HT1080 (cell line): ENCODE measurements at regions not wholly inside any gene's neighbourhood (a gene's known extent, or its start where the extent isn't known, plus 50 kb on each side); places are given as distances from the start of the nearest gene placed in this dataset.

ENCODE experiments used
- DNase-seq: peaks from one replicate; pipeline ENCODE4 v3.0.0-alpha.2; 2015; ENCODE audit warnings: low read depth

DNA sequence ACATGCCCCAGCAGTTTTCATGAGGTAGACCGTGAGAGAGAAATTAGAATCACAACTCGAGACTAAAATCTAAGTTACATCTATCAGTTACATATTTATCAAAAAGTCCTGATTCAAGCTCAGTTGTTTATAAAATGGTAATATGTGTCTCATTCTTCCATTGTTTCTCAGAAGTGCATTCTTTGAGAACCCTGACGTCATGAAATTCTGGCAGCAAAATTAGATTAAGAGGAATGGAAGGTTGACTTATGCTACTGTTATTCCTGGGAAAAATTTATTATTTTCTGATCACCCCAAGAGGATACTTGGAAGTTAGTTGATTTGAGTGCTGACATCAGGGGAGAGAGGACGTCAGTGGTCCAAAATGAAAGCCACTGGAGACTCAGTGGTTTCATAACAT lies 1864.8 kb upstream of the LRRTM1 start:
- DNase-seq = no peak

DNA sequence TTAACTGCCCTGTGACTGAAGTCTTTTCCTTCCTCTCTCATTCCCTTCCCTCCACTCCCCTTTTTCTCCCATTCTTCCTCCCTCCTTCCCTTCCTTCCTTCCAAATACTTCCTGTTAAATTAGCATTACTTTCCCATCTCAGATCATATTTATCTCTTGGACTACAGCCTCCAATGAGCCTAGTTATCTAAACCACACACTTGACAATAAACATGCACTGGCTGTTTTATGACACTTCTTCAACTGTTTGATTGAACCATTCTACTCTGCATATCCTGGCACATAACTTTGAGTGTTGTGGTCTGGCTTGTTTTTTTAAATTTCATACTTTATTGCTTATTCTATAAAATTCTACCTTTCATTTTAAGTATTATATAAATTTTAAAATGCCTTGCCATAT lies 1860.8 kb upstream of the LRRTM1 start:
- no peak for DNase-seq

DNA sequence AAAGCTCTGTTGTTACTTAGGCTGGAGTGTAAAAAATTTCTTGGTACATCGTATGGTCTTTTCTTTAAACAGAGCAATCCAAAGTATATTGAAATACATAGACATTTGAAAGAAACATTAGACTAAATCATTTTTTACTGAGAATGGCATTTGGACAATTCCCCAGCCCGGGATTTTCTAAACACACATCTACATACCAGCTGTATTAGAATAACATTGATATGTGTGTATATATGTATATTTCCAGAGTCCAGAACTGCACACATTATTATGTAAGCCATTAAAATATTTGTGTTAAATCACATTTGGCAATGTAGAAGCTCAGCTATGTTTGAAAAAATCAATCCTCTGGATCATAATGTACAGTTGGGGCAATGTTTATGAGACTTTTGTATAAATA lies 1853.6 kb upstream of the LRRTM1 start:
- no peak for DNase-seq

DNA sequence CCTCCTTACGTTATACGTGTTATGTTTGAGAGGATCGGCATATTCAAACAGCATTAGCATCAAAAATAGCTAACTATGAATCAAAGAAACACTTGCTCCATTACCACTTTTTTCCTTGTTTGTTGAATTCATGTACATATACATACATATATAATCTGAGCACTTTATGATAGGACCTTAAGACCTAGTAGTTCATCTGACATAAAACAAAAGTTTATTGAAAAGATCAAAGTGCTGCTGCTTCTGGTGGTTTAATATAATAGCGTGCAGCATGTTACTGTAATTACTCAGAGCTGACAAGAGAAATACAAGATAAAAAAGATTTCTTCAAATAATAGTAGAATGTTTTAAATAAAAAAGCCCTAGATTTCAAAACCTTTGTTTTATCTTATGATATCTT lies 1850.9 kb upstream of the LRRTM1 start:
- DNase-seq = no peak

DNA sequence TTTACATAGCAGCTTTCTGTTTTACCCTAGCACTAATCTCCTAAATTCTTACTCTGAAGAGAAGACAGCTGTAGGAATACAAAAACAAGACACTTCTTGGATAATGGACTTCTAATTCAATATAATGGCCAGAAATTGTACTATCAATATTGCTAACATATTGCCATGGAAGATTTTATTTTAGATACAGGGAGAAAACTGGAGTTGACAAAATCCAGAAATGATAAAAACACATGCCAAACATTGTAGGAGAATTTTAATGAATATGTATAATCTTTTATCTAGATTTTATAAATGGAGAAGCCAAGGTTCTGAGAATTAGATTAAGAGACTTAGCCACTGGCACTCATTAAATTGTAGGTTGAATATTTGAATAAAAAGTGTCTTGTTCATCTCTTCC lies 1838.8 kb upstream of the LRRTM1 start:
- no peak for DNase-seq

DNA sequence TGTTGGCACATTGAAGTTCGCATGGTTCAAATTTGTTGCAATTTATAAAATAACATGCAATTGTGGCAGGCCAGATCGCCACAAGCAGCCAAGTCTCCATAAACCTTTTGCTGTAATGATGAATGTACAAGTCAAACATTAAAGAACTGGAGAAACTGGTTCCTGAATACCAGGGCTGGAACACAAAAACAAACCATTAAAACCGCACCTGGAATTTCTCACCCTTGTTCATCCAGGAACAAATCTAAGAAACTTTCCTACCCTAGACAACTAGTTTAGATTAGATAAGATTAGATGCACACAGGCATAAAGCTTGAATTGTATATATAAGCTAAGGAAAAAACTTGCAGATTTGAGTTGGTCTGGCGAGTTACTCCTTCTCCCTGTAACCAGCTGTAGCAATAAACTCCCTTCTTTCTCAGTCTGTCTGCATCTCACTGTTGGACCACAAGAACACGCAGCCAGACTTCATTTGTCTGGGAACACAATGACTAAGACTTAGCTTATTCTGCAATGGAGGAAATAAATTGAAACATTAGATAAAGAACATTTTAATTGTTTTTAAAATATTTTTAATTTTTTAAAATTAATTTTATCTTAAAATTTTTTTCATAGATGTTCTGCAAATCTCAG lies 1835.5 kb upstream of the LRRTM1 start:
- no peak for DNase-seq

DNA sequence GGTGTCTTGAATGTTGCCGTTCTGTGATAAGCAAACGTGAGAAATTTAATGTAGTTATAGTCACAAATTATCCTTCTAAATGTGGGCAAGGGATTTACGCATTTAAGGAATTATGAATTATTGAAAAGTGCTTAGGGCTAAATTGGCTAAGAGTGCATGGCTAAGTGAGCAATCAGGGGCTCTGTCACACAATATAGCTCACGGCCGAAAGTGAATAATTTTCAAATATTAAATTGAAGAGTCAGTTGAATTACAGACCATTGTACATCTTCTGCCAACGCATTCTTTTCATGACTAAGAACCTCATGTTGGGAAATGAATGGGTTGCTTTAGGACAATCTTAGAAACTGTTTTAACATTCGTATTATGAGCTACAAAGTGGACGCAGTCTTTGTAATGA lies 1832.9 kb upstream of the LRRTM1 start:
- no peak for DNase-seq

DNA sequence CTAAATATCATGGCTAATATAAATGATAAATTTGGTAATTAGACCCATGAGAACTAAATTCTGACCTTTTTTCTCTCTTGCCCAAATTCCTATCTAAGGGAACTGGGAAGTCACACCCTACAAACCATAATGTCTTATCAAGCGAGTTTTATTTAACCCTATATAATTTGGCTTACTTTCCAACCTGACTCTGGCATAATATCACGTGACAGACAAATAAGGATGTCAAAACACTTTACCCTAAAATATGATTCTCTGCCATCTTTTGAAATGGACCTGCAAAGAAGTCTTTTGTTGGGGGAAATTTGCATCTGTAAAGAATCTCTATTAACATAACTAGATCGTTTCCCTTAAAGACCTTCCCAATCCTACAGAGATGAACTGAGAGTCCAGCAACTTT lies 1823.5 kb upstream of the LRRTM1 start:
- no peak for DNase-seq

DNA sequence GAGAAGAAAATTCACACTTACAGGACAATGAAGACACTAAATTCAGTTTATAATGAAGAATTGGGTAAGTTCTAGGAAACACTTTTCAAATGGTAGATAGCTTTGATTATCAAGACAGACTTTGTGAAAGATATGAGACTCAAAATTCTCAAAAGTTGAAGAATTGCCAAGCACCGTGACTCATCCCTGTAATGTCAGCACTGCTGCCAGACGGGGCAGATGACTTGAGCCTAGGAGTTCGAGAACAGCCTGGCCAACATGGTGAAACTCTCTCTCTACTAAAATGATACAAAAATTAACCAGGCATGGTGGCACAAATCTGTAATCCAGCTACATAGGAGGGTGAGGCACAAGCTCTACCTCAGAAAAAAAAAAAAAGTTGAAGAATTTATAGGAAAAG lies 1820.1 kb upstream of the LRRTM1 start:
- peak; percentile 6 for DNase-seq

DNA sequence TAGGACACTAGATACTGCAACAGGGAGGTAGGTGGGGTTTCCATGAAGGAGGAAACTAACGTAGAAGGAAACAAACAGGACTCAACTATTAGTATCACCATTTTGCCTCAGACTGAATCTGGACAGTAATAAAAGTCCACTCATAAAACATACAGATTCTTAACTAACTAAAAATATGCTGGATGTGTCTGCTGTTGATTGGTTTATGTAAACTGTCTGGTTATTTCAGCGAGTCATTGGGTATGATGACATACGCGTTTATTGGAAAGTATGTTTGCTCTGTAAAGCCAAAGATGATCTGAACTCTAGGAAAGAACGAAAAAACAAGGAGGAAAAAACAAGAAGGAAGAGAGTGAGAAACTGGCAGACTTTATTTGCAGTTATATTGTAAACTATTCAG lies 1816.1 kb upstream of the LRRTM1 start:
- DNase-seq = no peak

DNA sequence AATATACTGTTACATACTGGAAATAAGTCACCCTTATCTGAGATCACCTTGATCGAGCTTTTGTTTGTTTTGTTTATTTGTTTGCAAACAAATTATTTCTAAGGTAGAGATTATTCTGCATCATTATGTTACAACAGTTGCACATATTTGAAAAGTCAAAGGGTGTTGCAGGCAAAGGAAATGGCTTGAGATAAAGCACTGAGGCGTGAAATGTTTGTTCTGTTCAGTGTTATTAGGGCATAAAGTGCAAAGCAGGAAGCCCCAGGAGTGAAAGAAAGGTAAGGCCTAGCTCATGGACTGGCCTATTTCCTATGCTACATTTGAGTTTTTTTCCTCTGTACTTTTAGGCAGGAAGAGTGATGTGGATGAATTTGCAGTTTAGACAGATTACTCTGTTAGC lies 1815.6 kb upstream of the LRRTM1 start:
- DNase-seq = no peak

DNA sequence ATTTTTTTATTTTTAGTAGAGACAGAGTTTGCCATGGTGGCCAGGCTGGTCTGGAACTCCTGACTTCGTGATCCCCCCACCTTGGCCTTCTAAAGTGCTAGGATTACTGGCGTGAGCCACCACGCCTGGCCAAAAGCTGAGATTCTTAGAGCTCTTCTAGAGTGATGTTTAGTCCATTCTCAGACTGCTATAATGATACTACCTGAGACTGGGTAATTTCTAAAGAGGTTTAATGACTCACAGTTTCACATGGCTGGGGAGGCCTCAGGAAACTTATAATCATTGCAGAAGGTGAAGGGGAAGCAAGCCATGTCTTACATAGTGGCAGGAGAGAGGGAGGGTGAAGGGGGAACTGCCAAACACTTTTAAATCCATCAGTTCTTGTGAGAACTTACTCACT lies 1804.9 kb upstream of the LRRTM1 start:
- DNase-seq = no peak

DNA sequence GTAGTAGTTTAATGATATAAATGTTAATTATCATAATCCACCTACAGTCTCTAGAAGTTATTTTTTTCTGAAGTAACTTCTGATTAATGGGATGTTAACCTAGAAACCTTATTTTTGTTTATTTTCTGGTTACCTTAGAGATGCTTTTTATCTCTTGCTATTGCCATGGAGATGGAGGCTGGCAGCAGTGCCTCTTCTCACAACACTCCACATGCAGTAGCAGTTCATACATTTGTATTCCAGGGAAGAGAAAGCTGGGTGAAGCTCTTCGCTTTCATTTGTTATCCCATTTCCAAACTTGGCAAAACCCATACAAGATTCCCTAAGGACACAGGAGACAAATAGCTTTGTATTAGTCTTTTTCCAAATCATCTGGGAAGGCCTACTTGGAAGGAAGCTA lies 1794.1 kb upstream of the LRRTM1 start:
- DNase-seq = no peak

DNA sequence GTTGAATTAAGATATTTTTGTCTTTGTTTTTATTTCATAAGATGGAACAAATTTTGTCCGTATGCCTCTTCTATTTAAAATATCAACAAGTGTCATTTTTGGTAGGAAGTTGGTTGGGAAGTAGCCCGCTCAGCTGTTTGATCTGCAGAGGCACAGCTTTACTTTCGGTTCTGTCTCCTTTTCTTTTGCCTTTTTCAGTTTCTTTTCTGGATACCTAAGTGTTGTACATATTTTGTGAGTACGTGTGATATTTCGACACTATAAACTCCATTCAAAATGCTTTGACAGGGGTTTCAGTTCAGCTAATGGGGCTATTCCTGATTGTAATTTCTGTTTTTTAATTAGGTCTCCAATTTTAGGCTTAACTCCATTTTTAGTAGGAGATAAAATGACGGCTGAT lies 1785.0 kb upstream of the LRRTM1 start:
- DNase-seq = peak; percentile 4

DNA sequence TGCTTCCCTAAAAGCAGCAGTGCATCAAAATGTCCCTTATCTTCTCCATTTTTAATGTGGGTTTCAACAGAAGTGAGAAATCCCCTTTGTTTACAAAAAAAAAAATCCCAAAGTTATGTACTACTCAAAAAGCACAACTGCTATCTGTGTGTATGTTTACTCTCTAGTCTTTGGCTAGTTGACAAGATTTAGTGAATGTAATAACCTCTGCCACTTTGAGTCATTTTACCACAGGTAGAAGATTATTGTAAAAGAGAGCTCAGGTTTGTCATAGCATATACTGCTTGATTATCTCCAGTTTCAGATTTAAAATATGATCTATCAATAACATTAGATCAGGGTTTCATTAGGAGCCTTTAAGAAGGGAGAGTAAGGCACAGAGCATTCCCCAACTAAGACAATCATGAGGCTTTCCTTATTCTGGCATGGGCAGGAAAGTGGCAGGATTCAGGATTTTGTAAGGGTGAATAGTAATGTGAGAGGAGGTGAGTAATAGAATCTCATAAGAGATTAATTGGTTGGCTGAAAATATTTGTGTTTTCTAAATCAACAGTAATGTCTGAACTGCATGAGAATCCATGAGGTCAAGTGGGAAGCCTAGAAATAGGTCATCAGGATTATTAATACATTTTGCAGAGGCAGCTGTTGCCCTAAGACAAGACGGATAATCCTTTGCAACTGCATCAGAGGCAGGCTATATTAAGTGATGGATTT lies 1780.3 kb upstream of the LRRTM1 start:
- no peak for DNase-seq

DNA sequence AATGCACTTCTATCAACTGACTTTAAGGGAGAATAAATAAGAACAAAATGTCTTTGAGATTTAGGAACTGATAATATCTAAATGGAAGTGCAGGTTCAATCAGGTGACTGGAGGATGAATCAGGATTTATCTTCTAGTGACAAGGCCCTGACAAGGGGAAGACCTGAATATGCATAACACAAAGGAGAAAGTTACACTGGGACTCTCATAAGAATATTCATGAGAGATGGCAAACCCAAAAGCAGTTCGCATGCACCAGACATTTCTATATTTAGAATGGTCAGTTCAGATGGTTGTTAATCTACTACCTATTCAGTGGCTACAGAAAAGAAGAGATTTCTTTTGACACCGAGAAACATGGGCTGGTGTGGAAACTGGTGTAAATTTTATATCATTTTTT lies 1771.3 kb upstream of the LRRTM1 start:
- DNase-seq = no peak

DNA sequence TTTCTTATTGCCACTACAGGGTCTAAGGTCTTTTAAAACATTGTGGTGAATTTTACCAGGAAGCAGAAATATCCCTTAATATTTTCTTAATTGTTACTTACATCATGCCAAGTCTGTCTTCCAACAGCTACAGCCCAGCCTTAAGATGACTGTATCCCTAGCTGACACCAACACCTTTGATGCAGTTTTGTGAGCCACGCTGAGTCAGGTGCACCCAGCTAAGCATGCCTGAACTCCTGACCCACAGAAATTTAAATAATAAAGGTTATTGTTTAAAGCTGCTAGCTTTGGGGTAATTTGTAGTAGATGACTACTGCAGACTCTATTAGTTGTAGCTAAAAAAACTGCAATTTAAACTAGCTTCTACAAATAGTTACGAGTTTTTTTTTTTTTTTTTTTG lies 1757.9 kb upstream of the LRRTM1 start:
- DNase-seq = peak; percentile 3

DNA sequence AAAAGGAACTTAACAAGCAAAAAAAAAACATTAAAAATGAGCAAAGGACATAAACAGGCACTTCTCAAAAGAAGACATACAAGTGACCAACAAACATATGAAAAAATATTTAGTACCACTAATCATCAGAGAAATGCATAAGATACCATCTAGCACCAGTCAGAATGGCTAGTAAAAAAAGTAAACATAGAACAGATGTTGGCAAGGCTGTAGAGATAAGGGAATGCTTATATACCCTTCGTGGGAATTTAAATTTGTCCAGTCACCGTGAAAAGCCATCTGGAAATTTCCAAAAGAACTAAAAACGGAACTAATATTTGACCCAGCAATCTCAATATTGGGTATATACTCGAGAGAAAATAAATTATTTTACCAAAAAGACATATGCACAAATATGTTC lies 1751.3 kb upstream of the LRRTM1 start:
- no peak for DNase-seq

DNA sequence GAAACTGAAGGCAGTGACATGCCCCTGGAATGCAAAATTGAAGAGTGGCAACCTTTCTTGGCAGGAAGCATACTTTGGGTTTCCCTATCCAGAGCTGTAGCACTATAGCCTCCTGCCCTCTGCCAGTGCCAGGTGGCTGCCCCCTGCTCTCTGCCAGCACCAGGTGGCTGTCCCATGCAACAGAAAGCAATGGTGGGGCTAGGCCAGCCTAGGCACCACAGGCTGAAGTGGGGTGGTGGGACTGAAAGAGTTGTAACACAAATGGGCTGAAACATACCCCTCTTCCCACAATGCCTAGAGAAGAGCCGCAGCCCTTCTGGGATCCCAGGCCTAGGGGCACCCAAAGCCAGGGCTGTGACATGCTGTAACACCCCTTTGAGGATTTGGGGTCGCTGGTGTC lies 1739.3 kb upstream of the LRRTM1 start:
- DNase-seq = no peak

DNA sequence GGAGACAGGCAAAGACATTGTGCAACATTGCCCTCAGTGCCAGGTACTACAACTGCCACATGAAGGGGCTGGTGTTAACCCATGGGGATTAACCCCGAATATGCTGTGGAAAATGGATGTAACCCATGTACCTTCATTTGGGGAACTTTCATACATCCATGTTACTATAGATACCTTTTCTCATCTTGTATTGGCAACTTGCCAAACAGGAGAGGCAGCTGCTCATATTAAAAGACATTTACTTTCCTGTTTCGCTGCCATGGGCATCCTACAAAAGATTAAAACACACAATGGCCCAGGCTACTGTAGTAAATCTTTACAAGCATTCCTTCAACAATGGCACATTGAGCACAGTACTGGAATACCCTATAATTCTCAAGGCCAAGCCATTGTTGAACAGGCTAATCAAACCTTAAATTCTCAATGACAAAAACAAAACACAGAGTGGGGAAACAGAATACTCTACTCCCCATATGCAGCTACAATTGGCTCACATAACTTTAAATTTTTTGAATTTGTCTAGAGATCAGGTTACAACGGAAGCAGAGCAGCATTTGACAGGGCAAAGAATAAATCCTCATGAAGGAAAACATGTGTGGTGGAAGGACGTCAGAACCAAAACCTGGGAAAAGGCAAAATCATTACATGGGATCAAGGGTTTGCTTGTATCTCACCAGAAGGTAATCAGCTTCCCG lies 1723.5 kb upstream of the LRRTM1 start:
- no peak for DNase-seq

DNA sequence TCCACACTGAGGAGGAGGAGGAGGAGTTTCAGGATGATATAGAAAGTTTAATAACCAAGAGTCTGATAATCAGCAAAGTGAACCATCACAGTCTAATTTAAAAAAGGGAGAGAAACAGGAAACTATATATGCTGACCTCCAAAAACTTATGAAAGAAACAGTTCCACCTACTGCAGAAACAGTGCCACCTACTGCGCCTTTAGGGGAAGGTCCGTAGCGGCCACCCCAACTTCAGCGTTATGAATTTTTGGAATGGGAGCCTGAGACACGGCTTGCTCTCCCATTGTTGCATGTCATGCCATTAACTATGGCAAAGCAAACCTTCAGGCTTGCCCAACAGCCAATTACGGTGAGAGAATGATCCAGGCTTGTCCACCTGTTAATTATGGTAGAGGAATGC lies 1719.2 kb upstream of the LRRTM1 start:
- peak; percentile 35 for DNase-seq

DNA sequence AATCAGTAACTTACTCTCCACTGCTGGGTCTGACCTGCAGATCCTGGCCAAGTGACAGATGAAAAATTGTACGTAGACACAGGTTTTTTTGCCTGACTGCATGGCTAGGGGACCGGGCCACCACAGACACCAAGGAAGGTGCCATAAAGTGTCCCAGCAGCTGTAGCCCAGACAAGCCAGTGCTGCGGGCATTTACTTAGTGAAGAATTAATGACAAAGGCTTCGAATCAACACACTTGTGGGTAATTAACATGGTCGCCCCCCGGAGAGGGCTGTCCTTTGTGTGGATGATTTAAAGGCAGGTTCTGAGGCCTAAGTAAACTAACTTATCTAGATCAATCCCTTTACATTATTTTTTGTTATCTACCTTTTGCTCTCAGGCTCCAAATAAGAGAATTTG lies 1709.1 kb upstream of the LRRTM1 start:
- DNase-seq = no peak

DNA sequence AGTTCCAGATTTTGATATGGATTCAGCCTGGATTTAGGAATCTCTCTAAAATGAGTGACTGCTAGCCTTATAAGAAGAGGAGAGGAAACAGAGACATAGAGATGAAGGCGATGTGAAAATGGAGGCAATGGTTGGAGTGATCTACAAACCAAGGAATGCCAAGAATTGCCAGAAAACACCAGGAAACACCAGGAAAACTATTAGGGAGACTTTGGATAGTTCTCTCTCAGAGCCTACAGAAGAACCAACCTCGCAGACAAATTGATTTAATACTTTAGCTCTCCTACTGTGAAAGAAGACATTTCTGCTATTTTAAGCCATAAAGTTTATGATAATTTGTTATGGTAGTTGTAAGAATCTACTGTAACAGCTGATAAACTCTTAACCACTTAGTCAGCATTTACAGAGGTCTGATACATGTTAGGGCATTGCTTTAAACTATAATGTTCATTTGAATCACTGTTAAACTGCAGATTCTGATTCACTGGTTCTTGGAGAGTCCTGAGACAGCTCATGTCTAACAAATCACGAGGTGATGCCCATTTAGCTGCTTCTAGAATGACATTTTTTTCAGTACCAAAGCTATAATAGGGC lies 1702.6 kb upstream of the LRRTM1 start:
- DNase-seq = no peak
